HG03469 (cell line): ENCODE measurements at regions not wholly inside any gene's neighbourhood (a gene's known extent, or its start where the extent isn't known, plus 50 kb on each side); places are given as distances from the start of the nearest gene placed in this dataset.
"Not testable (repeated sequence)": the region's sequence is repeated elsewhere in the genome, so short reads cannot be mapped to it uniquely, and the experiment has no call there.

Source experiments
- ATAC-seq: cut with Tn5 transposase; IDR thresholded peaks from one replicate; pipeline ENCODE4 v1.9.1; 2021; ENCODE audit warnings: mild to moderate bottlenecking, moderate library complexity, moderate number of reproducible peaks; ENCODE audit not compliant: unreplicated experiment

DNA sequence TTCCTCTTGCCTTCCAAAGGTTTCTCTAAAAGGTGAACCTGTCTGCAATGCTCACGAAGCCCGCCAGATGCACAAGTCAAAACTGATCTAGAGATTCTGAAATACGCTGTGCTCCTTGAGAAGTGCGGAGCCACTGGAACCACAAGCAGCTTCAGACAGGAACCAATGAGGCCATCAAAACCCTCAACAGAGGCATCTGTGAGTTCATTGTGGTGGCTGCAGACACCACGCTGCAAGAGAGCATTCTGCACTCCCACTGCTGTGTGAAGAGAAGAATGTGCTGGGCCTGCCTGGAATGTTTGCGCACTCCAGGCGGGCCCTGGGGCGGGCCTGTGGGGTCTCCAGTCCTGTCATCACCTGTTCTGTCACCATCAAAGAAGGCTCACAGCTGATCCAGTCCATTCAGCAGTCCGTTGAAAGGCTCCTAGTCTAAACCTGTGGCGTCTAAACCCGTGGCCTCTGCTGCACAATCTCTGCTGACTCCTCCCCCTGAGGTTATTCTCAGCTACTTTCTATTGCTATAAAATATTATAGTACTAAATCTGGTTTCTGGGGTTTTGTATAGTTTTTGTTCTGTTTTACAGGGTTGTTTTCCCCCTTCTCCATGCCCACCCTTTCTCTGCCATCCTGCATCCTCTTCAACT lies 187.4 kb downstream of the FAM72C start:
- ATAC-seq: not testable (repeated sequence)

DNA sequence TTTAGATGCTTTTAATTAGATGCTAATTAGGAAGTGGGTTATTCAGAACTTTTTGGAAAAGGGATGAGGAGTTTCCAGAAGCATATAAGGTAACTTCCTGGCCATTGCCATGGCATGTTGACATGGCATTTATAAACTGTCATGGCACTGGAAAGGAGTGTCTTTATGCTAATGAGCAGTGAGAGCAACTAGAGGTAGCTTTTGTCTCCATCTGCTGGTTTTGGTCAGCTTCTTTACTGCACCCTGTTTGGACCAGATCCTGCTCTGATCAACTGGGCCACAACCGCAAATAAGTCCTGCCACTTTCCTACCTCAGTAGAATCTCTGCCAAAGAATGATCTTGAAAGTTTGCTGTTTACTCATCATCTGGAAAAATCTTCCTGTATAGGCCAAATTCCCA lies 193.6 kb downstream of the FAM72C start:
- ATAC-seq: not testable (repeated sequence)

DNA sequence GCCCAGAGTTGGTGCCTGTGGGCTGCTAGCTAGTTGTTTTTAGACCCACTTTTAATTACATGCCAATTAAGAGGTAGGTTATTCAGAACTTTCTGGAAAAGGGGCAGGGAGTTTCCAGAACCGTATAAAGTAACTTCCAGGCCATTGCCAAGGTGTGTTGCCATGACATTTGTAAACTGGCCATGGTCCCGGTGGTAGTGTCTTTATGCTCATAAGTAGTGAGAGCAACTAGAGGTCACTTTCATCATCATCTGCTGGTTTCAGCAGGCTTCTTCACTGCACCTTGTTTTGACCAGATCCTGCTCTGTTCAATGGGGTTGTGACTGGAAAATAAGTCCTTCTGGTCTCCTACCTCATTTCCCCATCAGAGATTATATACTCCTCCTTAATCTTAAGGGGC lies 207.0 kb downstream of the FAM72C start:
- ATAC-seq: not testable (repeated sequence)

DNA sequence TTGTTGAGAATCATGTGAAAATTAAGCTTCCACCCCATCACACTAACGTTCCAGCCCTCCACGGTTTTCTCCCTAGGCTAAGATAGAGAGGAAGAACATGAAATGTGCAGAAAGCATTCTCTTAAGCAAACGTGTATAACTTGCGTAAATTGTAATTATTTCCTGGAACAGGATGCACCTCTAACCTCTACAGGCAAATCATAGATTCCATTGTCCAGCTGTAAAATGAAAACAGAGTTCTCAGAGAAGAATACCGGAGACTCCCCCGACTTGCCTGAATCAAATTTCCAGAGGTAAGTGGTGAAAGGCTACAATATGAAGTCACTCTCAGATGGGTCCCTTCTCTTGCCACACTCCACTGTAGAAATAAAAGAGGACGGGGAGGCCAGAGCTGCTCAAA lies 211.4 kb downstream of the FAM72C start:
- not testable (repeated sequence) for ATAC-seq

DNA sequence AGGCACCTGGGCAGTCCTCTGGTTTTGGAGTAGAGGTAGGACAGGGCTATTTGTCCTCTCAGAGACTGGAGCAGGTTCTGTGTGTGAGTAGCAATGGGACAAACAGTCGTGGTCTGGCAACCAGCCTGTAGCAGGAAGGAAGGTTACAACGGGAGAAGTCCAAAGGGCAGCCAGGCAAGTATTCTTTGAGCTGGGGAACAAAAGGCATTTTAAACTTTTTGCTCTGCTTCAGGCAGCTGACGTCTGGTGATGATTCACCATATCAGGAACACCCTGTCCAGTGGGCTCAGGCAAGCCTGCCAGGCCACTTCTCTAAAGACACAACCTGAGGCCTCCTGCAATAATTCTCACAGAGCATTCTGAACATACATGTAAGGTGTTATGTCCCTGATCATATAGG lies 215.8 kb downstream of the FAM72C start:
- ATAC-seq: not testable (repeated sequence)

DNA sequence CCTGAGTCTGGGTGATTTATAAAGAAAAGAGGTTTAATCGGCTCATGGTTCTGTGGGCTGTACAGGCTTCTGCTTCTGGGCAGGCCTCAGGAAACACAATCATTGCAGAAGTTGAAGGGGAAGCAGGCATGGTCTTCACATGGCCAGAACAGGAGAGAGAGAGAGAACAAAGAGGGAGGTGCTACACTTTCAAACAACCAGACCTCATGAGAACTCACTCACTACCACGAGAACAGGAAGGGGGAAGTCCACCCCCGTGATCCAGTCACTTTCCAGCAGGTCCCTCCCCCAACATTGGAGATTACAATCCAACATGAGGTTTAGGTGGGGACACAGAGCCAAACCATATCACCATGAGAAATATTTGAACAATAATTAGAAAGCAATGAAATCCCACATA lies 222.9 kb downstream of the FAM72C start:
- no peak for ATAC-seq

DNA sequence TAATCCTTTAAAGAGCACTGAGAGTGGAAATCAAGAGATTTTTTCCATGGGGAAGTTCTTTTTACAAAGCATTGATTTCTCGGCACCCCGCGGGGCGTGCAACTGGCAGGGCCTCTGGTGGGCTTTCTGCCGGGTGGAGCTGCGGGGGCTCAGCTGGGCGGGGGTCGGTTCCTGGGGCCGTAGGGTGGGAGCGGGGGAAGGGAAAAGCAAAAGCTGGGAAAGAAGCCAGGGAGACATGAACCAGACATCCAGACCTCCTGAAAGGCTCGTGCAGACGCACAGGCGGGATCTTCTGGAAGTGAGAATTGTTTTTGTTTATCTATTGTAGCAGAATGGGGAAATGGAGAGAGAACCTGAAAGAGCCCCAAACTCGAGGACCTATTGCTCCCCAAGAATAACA lies 235.2 kb downstream of the FAM72C start:
- ATAC-seq: no peak

DNA sequence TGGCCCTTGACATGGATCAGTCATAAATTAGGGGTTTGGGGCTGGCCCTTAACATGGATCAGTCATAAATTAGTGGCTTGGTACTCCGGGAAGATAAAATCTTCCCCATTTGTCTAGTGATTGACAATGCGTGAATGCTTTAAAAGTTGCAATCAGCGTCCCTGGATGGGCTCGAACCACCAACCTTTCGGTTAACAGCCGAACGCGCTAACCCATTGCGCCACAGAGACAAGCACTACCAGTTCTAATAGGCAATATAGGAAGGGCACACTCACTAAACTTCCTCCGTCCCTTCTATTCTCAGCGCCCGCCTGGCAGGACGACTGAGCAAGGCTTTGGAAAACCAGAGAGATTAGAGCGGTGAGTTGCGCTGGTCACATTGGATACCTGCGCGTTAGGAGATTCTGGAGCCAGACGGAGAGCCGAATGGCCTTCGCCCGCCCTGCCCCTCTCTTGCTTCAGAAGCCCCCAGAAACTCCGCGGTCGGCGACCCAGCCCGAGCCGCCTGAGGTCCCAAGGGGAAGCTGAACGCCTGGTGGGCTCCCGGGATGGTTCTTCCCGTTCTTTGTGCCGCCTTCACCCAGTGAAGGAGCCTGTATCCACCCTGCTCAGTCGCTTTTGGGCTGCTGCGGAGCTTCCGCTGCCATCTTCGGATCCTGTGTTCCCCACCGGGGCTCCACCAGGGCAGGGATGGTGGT lies 235.9 kb downstream of the FAM72C start:
- ATAC-seq: no peak

DNA sequence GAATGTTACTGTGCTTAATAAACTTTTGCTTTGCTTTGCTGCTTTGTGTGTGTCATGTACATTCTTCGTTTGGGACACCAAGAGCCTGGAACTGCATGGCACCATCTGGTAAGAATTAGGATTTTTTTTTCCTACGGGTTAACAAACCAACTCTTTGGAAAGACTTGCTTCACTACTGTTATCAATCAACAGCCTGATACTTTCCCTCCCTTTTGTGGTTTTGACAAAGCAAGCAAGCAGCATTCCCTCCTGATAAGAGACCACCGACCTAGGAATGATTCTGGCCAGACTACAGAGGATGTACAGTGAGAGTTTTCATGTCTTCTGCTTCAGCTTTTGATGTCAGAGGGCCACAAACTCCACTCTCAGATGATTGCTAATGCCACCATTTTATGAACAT lies 237.5 kb downstream of the FAM72C start:
- not testable (repeated sequence) for ATAC-seq

DNA sequence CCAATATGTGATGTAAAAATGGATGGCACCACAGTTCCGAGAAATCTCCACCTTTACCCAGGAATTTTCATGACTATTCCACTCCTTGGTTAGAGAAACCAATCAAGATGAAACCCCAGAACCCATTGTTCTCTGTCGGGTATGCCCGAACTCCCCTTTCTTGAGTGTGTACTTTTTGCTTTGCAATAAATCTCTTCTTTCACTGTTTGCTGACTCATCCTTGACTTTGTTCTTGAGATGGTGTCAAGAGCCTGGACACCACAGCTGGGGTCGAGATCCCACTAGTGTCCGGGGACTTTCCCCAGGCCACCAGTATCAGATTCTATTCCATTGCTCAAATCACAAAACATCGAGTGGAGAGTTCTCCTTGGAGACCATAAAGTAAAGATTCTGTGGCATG lies 240.9 kb downstream of the FAM72C start:
- ATAC-seq: not testable (repeated sequence)

DNA sequence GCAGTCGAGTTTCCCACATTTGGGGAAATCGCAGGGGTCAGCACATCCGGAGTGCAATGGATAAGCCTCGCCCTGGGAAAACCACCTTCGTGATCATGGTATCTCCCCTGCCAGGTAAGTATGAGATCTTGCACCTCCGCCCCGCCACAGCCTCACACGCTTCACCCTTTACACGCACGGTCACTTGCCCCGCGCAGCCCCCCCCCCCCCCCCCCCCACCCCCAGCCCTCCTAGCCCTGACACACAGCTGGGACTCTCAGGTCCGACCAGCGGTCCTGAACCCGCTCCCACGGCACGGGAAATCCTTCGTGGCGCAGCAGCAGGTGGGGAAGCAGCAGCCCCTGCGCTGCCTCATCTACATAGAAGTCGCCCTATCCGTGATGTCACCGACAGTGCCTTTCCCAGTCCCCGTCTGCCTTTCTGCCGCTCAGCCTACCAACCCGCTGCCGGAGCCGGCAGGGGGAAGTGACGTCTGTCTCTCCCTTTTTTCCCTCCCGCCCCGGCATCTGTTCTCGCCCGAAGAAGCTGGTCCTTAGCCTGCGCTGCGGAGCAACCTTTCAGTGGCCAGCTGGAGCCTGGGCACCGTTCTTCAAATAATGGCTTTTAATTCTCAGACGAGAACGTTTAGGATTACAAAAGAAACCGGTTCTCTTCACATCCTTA lies 242.2 kb downstream of the FAM72C start:
- not testable (repeated sequence) for ATAC-seq

DNA sequence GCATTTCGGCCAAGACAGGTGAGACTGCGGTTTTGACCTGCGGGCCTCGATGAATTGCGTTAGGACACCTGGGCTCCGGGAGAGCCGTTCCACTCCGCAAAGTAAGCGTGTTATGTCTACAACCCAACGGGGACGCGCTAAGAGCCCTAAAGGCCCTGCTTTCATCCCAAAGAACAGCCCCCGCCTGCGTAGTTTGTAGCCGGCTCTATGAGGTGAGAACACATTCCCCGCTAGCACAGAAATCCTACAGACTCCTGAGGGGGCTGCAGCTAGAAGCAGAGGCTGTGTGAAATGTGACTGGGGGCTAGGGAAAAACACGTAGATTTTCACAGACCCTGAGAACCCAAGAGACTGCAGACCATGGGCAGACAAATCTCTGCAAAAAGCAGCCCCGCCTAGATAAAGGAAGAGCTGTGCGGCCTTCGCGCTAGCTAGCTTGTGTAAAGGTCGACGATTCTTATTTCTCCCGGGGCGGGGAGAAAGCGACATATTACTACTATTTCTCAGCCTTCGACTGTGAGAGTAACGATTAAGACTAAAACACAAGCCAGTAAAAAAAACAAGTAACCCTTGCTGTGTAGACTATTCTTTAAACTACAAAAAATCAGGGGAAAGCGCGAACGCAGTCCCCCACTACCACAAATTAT lies 242.9 kb downstream of the FAM72C start:
- ATAC-seq: peak; percentile 96

DNA sequence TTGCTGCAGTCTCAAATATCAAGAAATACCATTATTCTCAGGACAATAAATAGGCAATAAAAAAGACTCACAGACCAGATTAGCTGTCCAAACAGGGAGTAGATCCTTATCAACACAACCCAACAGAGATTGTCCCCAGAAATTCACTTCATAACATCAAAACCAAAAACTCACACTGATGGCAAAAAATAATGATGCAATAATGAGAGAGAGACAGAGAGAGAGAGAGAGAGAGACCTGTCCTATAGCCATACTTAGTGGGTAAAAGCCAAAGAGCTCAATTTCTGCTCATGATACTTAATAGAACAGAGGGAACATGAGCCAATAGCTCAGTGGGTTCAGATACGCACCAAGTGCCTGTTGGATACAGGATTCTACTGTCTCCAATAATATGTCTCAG lies 244.5 kb downstream of the FAM72C start:
- ATAC-seq: no peak

DNA sequence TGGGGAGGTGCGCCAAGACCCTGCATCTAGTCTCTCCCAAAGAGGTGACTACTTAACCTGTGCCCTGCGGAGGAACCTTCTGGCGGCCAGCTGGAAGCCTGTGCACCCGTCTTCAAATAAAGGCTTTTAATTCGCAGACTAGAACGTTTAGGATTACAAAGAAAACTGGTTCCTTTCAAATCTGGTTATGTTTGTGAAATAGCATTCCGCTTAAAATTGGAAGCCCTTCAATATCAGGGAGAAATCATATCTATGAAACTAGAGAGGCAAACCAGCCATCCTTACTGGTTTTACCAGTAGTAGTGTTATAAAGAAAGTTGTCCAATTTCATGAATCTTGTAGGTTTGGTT lies 250.8 kb downstream of the FAM72C start:
- no peak for ATAC-seq

DNA sequence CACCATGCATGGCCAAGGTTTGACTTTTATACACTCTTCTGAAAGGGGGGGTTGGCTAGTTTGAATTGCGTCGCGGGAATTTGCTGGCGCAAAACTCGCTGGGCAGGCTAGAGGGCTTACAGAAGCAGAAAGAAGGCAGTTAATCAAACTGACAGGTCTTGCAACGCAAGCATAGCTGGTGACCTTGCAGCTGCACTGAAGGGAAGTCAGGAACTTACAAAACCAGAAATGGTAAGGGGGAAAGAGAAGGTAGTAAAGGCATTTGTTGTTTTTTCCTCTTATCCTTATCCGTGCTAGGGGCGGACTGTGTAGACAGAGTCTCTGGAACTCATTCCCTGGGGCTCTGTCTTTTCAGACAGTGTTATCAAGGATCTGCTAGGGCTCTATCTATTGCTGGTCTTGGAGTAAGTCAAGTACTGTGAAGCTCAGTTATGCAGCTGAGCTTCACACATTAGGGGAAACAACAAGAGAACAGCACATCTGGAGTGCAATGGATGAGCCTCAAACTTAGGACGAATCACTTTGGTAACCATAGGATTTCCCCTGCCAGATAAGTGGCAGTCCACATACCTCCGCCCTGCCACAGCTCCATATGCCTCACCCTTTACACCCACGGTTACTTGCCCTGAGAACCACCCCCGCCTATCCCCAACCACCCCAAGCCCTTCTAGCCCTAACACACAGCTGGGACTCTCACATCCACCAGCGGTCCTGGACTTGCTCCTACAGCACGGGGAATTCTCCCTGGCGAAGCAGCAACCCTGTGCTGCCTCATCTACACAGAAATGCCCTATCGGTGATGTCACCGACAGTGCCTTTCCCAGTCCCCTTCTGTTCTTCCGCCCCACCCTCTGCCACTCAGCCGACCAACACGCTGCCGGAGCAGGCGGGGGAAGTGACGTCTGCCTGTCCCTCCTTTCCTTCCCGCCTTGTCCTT lies 251.4 kb downstream of the FAM72C start:
- no peak for ATAC-seq

DNA sequence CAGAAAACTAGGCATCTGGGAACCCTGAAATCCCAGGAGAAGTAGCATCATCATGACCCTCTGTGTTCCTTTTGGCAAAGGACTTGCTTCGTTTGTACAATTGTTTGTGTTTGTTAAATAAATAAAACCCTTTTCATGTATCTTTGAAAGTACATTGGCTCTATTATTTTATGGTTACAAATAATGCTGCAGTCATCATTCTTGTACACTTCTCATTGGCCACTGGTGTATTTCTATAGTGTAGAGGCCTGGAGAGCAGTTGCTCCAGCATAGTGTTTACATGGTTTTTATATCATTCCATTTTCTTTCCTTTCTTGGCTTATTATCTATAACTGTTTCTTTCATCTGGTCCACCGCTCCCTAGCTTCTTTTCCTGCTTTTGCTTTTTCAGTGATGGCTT lies 253.3 kb downstream of the FAM72C start:
- ATAC-seq: no peak

DNA sequence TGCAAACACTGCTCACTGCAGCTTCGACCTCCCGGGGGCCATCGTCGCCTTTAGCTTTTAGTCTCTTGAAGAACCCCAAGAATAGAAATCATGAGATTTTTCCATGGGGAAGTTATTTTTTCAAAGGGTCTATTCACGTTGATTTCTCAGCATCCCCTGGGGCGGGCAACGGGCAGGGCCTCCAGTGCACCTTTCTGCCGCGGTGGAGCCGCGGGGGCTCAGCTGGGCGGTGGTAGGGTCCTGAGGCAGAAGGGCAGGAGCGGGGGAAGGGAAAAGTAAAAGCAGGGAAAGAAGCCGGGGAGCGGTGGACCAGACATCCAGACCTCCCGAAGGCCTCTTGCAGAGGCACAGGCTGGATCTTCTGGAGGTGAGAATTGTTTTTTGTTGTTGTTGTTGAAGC lies 253.8 kb downstream of the FAM72C start:
- no peak for ATAC-seq

DNA sequence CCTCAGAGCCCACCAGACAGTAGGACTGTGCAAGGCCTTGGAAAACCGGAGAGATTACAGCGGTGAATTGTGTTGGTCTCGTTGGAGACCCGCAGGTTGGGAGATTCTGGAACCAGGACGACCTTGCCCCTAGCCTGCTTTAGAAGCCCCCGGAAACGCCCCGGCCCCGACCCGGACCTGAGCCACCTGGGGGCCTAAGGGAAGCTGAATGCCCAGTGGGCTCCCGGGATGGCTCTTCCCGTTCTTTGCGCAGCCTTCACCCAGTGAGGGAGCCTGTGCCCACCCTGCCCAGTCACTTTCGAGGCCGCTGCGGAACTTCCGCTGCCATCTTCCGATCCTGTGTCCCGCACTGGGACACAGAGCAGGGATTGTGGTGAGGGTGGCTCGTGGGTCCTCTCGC lies 254.4 kb downstream of the FAM72C start:
- ATAC-seq: no peak

DNA sequence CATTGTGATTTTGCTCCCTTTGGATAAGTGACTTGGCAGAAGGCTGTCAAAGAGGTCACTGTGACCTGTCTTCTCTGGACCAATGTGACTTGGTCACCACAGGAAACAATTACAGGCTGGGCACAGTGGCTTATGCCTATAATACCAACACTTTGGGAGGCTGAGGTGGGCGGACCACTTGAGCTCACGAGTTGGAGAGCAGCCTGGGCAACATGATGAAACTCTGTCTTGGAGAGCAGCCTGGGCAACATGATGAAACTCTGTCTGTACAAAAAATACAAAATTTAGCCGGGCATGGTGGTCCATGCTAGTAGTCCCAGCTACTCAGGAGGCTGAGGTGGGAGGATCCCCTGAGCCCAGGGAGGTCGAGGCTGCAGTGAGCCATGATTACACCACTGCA lies 256.9 kb downstream of the FAM72C start:
- not testable (repeated sequence) for ATAC-seq

DNA sequence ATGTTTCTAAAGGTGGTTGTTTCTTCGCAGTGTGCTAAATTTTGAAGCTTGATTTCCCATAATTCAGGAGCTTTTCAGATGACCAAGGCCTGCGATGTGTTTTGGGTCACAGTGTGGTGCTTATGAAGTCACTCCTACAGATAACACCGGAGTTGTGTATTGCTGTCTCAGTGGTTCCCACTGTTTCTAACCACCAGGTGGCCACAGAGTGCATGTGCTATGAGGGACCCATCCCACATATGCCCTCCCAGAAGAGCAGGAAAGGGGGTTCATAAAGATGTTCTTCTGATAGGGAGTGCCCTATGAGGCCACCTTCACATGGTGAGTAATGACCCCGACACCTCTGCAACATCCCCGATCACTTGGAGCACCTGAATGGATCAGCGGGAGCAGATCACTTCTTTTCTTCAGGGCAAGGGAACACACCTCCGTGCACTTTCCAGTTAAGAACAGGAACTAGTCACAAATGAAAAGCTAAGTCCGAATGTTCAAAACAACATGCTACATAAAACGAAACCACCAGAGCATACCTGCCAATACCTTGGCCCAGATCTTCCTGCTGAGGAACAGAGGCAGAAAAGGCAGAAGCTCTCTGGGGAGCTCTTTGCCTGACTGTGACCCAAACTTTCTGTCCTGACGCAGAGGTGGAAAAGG lies 262.1 kb downstream of the FAM72C start:
- not testable (repeated sequence) for ATAC-seq
